T1000 (cell line): ENCODE measurements at regions not wholly inside any gene's neighbourhood (a gene's known extent, or its start where the extent isn't known, plus 50 kb on each side); places are given as distances from the start of the nearest gene placed in this dataset.

ENCODE experiments used
- DNase-seq: peaks from one replicate; lab custom pipeline; 2025; ENCODE audit warnings: mixed read lengths; lab: John Stamatoyannopoulos, UW

DNA sequence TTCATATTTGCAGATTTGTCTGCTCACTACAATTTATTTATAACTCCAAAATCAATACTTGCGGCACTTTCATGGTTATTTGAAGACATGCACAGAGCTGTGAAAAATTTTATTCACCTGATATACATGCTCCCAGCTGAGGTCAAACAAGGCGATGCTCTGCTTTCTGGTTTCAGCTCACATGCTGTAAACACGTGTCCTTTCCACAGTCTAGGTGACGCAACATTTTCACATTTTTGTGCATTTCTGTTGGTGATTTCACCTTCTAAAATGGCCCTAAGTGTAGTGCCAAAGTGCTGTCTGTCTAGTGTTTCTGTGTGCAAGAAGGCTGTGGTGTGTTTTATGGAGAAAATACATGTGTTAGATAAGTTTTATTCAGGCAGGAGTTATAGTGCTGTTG, 650.5 kb downstream of the RNF144B start:
- no peak for DNase-seq

DNA sequence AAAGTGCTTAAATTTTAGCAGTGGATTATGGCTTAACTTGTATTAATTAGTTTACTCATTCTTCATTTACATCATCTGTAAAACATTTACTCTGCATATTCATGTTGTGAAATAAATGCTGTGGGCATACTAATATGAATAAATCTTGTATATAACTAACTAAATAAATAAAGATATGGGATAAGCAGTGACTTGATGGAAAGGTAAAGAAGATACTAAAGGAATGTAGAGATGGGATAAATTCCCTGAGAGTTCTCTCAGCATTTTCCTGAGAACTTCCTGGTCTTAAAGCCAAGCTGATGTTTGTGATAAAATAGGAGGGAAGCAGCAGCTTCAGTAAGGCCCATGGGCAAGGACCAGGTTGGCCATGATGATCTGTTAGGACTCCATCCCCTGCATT, 652.1 kb downstream of the RNF144B start:
- no peak for DNase-seq

DNA sequence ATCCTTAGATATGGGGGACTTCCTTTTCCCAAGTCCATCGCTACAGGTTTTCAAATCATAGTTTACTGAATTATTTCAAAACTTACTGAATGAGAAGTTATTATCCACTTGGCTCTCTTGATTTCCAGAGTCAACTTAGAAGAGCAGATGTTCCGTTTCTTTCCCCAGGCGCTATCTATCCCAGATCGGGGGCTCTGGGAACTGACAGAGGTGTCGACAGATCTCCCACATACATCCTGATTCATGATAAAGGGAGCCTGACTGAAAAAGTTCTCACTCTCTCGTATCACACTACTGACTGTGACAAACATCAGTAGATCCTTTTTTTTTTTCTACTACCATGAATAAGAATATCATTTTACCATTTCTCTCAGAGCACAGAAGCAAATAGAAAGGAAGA, 654.8 kb downstream of the RNF144B start:
- DNase-seq = no peak

DNA sequence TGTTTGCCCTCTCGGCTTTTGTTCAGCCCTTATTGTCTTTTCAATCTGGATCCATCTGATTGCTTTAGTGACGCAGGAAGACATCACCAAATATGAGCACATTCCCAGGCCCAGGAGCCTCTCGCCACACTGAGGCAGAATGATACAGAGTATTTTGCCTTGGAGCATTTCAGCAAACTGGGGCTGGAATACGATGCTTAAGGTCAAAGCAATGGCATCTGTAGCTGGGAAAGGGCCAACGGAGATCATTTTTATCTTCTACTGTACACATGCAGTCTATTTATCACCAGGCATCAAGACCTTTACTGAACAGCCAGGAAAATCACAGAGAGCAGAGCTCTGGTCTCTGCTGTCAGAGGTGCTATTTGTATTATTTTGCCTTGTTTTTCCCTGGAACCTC, 655.3 kb downstream of the RNF144B start:
- no peak for DNase-seq

DNA sequence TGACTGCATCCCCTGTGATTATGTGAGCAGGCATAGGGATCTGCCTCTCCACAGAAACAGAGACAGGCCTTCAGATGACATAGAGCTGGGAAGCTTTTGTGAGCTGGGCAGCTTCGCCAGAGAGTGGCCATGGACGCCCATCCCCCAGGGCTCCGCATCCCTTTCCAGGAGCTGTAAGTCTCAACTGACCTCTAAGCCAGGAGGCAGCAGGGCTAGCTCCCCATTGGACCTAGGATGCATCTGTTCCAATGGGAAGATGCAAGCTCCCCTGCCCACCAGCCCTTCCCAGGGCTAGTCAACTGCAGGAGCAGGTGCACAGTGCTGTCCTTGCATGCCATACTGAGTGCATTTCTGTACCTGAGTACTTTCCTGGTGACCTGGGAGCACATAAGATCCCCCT, 663.6 kb downstream of the RNF144B start:
- no peak for DNase-seq

DNA sequence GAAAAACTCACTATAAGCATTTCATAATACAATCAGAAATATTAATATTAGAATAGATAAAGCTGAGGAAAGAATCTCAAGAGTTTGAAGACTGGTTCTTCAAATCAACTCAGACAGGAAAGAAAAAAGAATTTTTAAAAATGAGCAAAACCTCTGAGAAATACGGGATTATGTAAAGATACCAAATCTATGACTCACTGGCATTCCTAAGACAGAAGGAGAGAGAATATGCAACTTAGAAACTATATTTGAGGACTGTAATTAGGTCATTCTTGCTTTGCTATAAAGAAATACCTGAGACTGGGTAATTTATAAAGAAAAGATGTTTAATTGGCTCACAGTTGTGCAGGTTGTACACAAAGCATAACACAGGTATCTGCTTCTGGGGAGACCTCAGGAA, 665.1 kb downstream of the RNF144B start:
- no peak for DNase-seq

DNA sequence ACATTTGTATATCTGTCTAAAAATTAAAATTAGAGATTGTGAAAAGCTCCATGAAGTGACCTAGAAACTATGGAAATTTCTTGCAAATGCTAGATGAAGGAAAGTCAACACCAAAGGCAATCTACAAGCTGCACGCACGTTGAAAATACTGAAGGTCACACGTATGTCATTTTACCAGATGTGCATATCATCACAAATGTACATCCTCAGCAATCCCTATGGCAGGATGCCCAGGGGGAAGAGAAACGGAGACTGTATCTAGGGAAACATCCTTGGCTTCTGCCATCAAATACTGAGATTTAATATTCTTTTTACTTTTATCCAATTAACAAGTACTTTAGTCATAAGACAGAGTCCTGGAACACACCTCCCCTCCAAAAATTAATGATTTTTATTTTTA, 672.0 kb downstream of the RNF144B start:
- DNase-seq = no peak

DNA sequence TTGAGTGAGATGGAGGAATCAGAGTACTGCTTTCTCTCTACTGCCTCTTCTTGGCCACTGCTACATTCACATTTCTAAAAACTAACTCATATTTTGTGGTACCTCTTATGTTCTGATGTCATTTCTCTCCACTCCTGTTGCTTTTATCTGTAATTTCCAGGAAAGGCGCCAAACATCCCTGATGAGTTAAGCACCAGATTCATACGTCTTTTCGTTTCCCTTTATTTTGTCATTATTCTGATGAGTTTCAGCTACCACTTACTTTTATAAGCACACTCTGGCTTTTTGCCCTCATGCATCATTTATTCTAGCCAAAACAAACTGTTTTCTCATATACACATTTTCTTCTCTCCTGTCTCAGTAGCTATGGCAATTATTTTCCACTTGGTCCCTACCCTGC, 680.0 kb downstream of the RNF144B start:
- no peak for DNase-seq

DNA sequence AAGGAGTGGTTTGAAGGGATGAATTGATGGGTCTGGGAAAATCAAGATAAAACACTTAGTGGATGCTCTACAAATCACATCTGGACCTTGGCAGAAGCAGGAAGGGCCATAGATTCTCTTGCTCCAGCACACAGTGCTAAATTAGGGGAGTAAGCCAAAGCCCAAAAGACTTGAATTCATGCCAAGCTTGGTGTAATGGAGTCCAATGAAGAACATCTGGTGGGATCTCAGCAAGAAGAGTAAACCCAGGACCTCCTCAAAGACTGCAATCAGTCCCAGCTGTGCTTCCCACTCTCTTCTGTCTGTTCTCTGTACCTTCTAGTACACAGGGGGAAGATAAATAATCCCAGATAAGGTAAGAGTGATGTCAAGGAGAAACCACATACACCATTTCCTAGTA, 683.4 kb downstream of the RNF144B start:
- no peak for DNase-seq

DNA sequence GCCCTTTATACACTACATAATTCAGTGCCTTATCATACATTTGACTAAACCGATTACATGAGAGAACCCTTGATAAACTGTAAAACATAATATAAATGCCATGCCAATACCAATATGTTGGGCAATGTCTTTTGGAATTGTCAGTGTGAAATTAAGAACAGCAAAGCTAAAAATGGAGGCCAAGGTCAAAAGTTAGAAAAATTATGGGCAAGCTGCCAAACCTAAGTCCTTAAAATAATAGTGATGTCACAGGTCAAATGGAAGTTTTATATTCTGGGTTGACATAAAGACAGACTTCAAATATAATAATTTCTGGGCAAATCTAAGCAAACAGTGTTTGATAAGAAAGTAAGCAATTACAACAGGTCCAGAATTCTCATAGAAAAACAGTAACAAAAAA, 696.7 kb downstream of the RNF144B start:
- DNase-seq = no peak

DNA sequence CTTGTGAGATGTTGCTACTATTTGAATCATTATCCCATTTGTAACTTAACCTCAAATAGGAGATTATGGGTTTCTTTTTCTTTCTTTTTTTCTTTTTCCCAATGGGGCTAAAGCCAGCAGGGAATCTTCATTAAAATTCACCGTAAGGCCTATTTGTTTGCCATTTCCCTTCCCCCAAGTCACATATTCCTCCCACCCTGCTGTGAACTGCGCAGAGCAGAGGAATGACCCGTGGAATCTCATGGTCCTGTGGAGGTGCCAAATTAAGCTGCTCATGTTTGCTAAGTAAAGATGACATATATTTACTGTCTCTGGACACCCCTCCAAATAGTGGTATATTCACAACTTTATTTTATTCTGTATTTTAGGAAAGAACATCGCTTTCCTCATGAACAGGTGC, 699.3 kb downstream of the RNF144B start:
- DNase-seq = no peak

DNA sequence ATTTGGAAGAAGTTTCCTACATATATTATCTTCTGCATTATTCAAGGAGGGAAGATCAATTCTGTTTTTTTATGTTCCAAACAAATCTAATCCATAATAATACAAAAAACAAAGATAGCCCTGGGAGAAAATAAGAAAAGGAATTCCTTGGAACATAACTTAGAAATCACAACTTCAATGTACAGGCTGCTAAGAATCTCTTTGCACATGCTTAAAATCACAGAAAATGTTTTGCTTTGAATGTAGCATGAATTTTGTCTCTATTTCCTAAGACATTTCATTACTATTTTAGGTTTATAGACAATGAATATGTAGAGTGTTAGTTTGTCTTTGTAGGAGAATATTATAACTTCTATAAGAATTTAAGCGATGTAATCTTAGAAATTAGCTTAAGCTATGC, 700.1 kb downstream of the RNF144B start:
- no peak for DNase-seq

DNA sequence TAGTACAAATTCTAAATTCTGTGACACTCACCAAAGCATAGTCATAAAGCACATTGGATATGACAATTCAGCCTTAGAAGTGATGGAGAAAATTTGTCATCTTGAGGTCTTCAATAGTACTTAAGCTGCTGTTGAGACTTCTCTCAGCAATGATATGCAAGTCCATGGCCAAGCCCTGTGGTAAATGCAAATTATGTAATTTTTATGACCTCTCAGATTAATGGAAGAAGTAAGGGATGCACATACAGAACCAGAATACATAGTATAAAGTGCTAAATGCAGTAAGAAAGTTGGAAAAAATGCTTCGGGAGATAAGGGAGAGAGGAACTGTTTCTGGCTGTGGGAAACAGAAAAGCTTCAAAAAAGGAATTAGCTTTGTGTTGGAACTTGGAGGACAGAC, 700.7 kb downstream of the RNF144B start:
- no peak for DNase-seq

DNA sequence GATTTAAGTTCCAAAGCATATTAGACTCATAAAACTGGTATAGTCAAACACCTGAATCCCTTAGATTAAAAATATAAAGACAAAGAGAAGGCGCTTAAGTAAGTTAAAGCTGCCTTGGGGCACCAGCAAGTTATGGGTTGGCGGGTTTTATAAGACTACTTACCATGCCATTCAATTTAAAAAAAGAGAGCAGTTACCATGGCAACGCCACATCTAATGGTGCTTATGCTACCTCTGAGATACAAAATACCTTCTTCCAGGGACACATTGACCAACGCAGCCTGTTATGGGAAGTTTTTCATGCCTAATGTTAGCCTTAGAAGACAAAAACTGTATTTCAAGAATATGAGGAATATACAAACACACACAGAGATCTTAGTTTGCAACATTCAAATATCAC, 713.6 kb downstream of the RNF144B start:
- DNase-seq = no peak

DNA sequence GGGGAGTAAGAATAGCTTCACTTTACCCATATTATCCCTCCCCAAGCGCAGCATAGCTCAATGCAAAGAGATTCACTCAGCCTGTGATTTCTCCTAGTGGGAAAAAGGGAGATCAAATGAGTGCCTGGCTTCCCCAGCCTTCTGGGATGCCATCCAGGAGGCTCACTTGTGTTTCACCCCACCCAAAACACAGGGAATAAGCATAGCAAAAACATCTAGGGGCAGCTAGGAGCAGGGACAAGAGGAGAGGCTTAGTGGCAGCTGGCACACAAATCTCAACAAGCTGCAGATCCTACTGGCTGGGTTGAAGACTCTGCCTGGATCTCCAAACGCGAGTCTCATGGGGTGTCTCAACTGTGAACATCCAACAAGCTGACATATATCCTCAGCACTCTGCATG, 715.8 kb downstream of the RNF144B start:
- no peak for DNase-seq

DNA sequence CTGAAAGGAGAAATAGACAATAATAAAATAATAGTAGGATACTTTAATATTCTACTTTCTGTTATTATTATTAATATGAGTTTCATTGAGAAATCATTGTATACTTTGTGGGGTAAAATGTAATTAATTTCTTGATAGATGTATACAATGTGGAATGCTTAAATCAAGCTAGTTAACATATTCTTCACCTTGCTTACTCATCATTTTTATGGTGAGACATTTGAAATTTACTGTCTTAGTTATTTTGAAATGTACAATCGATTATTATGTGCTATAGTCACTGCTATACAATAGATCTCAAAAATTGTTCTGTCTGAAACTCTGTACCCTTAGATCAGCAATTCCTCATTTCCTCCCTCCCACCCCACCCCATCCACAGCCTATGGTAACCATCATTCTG, 720.3 kb downstream of the RNF144B start:
- no peak for DNase-seq

DNA sequence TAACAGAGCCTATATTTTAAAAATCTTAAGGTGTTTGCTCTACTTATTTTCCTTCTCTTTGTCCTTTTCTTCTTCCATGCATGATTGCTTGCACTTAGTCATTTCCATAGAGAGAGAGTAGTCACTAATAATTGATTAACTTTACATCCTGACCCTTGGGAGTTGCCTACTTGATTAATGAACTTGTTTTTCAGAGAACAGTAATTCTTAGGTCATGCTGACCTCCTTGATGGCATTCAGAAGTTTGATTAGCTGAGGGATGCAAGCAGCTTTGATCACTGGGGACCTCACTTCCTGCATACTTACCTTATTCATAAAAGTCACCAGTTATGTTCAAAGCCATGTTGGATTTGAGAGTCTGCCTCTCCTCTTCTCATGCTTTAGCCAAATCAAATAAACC, 715.6 kb upstream of the ID4 start:
- DNase-seq = no peak

DNA sequence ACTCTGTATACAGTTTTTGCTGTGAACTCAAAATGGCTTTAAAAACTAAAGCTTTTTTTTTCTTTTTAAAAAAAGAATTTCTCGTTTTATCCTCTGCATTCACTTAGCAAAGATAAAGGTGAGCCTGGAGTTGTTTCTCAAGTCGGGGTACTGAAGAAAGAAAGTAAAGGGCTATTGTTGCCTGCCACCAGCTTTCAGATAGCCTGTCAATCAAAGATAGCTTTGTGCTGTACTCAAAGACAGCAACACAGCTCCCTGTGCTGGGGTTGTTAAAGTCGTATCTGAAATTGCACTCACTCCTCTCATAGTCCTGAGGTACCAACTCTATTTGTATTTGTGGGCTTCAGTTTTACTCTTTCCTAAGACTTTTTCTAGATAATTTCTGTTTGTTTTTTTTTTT, 710.1 kb upstream of the ID4 start:
- no peak for DNase-seq

DNA sequence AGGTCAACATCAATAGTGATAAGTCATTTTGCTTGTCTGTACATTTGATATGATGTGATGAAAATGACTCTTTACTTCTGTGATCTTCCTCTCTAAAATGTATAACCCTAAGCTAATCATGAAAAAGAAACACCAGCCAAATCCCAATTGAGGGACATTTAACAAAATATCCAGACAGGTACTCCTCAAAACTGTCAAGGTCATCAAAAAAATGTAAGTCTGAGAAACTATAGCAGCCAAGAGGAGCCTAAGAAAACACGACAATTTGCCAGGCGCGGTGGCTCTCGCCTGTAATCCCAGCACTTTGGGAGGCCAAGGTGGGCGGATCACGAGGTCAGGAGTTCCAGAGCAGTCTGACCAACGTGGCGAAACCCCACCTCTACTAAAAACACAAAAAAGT, 708.5 kb upstream of the ID4 start:
- DNase-seq = no peak

DNA sequence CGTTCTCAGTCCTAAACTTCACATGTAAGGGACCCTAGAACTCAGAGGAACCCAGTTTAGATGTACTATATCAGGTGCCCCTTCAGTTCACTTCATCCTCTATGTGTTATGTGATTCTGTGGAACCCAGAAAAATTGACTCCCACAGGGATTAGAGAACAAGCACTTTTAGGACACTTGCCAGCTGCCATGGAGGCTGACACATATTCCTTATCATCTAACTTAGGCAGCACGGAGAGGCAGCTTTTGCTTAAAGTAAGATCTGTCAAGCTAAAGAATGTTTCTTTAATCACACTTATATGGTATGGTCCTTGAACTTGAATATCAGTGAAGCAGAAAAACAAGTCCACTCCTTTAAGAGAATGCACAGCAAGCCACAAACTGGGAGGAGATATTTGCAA, 701.5 kb upstream of the ID4 start:
- DNase-seq = no peak

DNA sequence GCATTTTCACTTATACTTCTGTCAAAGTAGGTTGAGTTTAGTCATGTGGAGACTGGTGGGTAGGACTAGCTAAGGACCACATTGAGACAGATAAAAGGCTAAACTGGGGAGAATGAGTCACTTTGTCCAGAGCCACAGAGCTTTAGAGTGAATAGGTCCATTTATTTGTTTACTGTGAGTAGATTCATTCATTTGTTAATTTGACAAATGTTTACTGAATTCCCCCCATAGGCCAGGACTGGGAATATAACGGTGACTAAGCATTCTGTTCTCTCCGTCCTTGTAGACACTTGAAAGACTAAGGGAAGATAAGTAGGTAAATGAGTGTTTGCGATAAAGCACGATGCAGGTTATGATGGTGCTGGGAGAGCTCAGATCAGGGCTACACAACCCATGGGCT, 699.7 kb upstream of the ID4 start:
- no peak for DNase-seq

DNA sequence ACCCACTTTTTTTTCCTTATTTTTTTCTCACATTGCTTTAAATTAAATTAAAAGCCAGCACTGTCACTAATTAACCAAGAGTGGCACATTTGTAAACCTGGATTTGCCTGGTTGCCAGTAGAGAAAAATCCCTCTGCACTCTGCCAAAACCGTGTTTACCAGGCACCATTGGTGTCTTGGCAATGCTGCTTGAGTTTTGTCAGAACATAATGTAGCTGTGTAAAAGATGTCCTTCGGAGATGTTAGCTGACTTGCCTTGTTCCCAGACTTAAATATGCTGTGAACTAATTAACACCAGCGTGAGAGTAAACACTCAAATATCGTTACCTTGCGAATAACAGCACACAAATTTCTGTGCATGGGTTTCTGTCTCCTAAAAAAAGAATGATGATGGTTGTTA, 694.9 kb upstream of the ID4 start:
- DNase-seq = no peak

DNA sequence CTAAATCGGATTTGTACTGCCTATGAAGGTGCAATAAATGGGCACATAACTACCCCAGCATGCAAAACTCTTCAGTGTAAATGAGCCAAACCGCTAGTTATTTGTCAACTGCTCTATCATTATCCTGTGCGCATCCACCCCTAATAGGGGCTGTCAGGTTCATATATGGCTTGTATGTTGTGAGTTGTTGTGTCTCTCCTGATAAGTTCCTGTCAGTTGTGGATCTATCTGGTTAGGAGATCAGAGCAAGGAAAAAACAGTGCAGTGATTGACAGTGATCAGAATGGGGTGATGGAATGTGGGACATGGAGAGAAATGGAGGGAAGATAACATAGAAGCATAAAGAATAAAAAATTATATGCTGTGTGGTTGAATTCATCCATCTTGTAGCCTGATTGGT, 686.9 kb upstream of the ID4 start:
- DNase-seq = no peak

DNA sequence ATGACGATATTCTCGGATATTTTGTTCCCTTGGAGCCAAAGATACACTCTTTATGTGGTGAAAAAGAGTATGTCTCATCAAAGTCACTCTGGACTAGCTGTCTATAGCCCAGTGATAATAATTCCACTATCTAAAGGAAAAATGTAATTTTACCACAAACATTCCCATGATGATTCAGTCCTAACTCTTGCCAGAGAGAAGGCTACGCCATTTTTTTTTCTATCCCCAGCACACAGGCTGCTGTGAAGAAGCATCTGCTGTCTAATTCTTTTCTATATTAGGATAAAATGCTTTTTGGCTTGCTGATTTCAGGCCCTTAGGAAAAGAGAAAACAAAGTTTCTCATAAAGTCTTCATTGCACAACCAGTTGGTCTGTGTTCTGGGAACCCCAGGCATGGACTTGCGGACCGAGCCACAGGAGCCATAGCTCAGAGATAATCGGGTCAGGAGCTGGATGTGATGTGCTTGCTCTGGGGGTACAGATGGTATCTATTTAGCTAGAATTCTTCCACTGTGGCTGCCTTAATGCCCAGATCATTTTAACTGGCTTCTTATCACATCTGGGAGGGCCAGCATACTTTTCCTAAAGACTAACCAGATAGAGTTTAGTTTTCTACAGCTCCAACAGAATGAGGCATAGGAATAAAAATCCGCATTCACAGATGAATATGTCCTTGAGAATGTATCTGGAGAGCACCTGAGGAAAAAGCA, 683.7 kb upstream of the ID4 start:
- no peak for DNase-seq

DNA sequence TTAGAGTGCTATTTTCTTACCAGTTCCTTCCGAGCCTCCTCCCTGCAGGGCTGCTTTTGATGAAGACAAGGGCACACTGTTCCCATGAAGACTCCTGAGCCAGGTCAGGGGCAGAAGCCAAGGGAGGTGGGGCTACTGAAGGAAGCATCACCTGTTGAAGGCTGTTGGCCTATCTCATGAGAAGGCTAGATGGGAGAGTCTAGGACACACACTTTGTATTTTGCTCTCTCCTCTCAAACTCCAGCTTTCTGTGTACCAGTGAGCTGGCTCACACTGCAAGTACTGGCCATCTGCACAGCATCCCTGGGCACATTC, 683.2 kb upstream of the ID4 start:
- DNase-seq = no peak
